Spleen (tissue), 7 donors: ENCODE measurements at regions not wholly inside any gene's neighbourhood (a gene's known extent, or its start where the extent isn't known, plus 50 kb on each side); places are given as distances from the start of the nearest gene placed in this dataset.

Experiments used
- CTCF ChIP-seq, 11 experiments: fragments of 200-600 bp in 7 of 11; fragments of 450-650 bp in 4 of 11; sonication (generic) in 4 of 11; IDR thresholded peaks in 8 of 11; conservative IDR thresholded peaks in 3 of 11; 1 replicate in 7 of 11; 2 replicates in 4 of 11; pipeline versions ENCODE4 v1.4.0 to v1.8.0; 2016 to 2021; ENCODE audit warnings: antibody characterized with exemption in 11 of 11, inconsistent platforms in 4 of 11, mild to moderate bottlenecking in 1 of 11
- POLR2AphosphoS5 ChIP-seq, 3 donors: sonication (generic); formaldehyde crosslinking; IDR thresholded peaks; one replicate each; pipeline ENCODE4 v1.5.1; 2017; ENCODE audit warnings: antibody characterized with exemption in 3 of 3
- donor health status: DM: no; HTN: no; CAD: no; lungs with moderate emphysema.
- donor health status: DM: no; HTN: no; CAD: no.
- donor health status: DM: no; HTN: no; CAD: no.

DNA sequence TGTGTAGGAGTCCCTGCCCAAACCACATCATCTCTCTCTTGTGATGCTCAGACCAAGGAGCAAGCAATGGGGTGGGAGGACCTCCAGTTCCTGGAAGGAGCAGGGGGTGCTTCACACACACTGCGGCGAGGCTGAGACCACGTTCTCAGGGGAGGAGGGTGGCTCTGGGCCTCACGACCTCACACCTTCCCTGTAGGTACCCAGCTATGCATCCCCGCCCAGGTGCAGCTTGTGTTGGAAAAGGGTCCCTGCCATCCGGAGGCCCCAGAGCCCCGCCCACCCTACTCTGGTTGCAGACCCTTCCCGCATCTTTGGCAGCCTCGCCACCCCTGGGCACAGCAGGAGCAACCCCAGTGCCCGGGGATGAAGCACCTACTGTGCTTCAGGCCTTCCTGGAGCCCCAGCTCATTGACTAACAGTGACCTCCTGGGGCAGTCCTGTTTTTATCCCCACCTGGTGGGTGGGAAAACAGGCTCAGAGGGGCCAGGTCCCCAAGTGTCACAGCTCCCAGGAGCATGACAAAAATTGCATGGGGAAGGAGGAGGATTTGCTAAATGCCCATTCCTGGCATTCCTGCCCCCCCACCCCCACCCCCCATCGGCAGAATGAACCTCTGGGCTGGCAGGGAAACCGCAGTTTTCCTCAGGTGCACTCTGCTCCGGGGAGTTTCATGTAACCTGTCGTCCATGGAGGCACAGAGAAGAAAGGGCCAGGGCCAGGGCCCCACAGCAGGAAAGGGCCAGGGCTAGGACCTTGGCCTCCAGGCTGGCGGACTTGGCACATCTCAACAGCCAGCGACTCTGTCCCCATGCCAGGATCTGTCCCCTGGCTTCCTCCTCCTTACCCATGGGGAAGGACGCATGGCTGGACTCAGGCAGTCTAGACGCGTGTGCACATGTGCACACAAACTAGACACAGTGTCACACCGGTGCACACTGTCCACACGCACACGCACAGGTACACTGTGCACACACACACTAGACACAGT lies 81.0 kb downstream of the IGLL1 start:
- TF ChIP-seq CTCF (IDR thresholded peaks at IDR 0.05 in 8 of 11, conservative IDR thresholded peaks at IDR 0.05 in 3 of 11) (no peak), POLR2AphosphoS5 (IDR thresholded peaks at IDR 0.05) (peak in 2 of 3 donors; percentile 48 to 63)
